WTC11 (cell line): ENCODE measurements at regions not wholly inside any gene's neighbourhood (a gene's known extent, or its start where the extent isn't known, plus 50 kb on each side); places are given as distances from the start of the nearest gene placed in this dataset.

Experiments
- ATAC-seq: fragments of 200-7000 bp; cut with Tn5 transposase; 2 replicates; pipeline ENCODE4 v1.10.0; 2021; ENCODE audit warnings: mild to moderate bottlenecking, moderate library complexity
- CTCF ChIA-PET: fragments of 300-600 bp; sonication (Branson Sonifier 250); formaldehyde crosslinking; loops from one replicate; lab custom pipeline; 2021; ENCODE audit warnings: antibody characterized with exemption; lab: Charles Lee
- POLR2A ChIA-PET: fragments of 350-600 bp; sonication (Branson Sonifier 250); formaldehyde crosslinking; loops from one replicate; lab custom pipeline; 2021; ENCODE audit warnings: antibody characterized with exemption; lab: Charles Lee
- DNase-seq: peaks from one replicate; pipeline ENCODE4 v3.0.0; 2021; ENCODE audit warnings: low spot score
- H3K27ac Mint-ChIP-seq: 2 replicates; pipeline ENCODE4 v1.8.0; 2021; ENCODE audit warnings: mixed read lengths
- H3K27me3 Mint-ChIP-seq: 2 replicates; pipeline ENCODE4 v1.8.0; 2021; ENCODE audit warnings: low read depth, mild to moderate bottlenecking, moderate library complexity, mixed read lengths
- H3K36me3 Mint-ChIP-seq: 2 replicates; pipeline ENCODE4 v1.8.0; 2021; ENCODE audit warnings: mixed read lengths
- H3K4me1 Mint-ChIP-seq: 2 replicates; pipeline ENCODE4 v1.8.0; 2022; ENCODE audit warnings: mixed read lengths
- H3K4me3 Mint-ChIP-seq: 2 replicates; pipeline ENCODE4 v1.8.0; 2021; ENCODE audit warnings: mild to moderate bottlenecking, moderate library complexity, mixed read lengths
- H3K9me3 Mint-ChIP-seq: 2 replicates; pipeline ENCODE4 v1.8.0; 2021; ENCODE audit warnings: mixed read lengths
- FOXK1 ChIP-seq: sonication (generic); formaldehyde crosslinking; IDR thresholded peaks from 2 replicates; pipeline ENCODE4 v1.8.0; 2022; ENCODE audit warnings: mild to moderate bottlenecking, moderate library complexity, missing genetic modification reagents
- FOXP1 ChIP-seq: sonication (generic); formaldehyde crosslinking; IDR thresholded peaks from 2 replicates; pipeline ENCODE4 v1.8.0; 2022; ENCODE audit warnings: missing genetic modification reagents, mild to moderate bottlenecking, moderate library complexity, borderline replicate concordance
- MXD4 ChIP-seq: fragments of 250-450 bp; sonication (Bioruptor Pico); IDR thresholded peaks from 2 replicates; pipeline ENCODE4 v1.8.0; 2021; ENCODE audit warnings: mild to moderate bottlenecking, moderate library complexity, borderline replicate concordance
- SOX15 ChIP-seq: fragments of 250-450 bp; sonication (Bioruptor Pico); IDR thresholded peaks from 2 replicates; pipeline ENCODE4 v1.9.0; 2021; ENCODE audit warnings: mild to moderate bottlenecking
- TCF7 ChIP-seq: sonication (generic); formaldehyde crosslinking; IDR thresholded peaks from 2 replicates; pipeline ENCODE4 v1.8.0; 2022; ENCODE audit warnings: mild to moderate bottlenecking, low read depth, missing genetic modification reagents, moderate library complexity
- TEAD1 ChIP-seq: sonication (generic); formaldehyde crosslinking; IDR thresholded peaks from 2 replicates; pipeline ENCODE4 v1.8.0; 2022; ENCODE audit warnings: mild to moderate bottlenecking, missing genetic modification reagents
- ZNF138 ChIP-seq: sonication (generic); formaldehyde crosslinking; conservative IDR thresholded peaks from 2 replicates; pipeline ENCODE4 v1.8.1; 2022; ENCODE audit warnings: mild to moderate bottlenecking, moderate library complexity, missing genetic modification reagents
- ZNF219 ChIP-seq: sonication (generic); formaldehyde crosslinking; IDR thresholded peaks from 2 replicates; pipeline ENCODE4 v1.8.0; 2023; ENCODE audit warnings: missing genetic modification reagents, mild to moderate bottlenecking, borderline replicate concordance
- ZNF232 ChIP-seq: sonication (generic); formaldehyde crosslinking; IDR thresholded peaks from 2 replicates; pipeline ENCODE4 v1.8.0; 2022; ENCODE audit warnings: mild to moderate bottlenecking, missing genetic modification reagents
- ZNF263 ChIP-seq: sonication (generic); formaldehyde crosslinking; IDR thresholded peaks from 2 replicates; pipeline ENCODE4 v1.8.1; 2022; ENCODE audit warnings: low read depth, mild to moderate bottlenecking, moderate library complexity, missing genetic modification reagents
- TF ChIP-seq, protein P1 (sequence below): sonication (generic); formaldehyde crosslinking; IDR thresholded peaks from 2 replicates; pipeline ENCODE4 v1.8.0; 2023; ENCODE audit warnings: missing genetic modification reagents, mild to moderate bottlenecking, borderline replicate concordance
- TF ChIP-seq, protein P2 (sequence below): fragments of 250-450 bp; sonication (Bioruptor Pico); IDR thresholded peaks from 2 replicates; pipeline ENCODE4 v1.9.0; 2021; ENCODE audit warnings: mild to moderate bottlenecking, borderline replicate concordance
- TF ChIP-seq, protein P3 (sequence below): sonication (generic); formaldehyde crosslinking; IDR thresholded peaks from 2 replicates; pipeline ENCODE4 v1.8.1; 2023; ENCODE audit warnings: mild to moderate bottlenecking, missing genetic modification reagents, moderate library complexity
- TF ChIP-seq, protein P4 (sequence below): fragments of 250-450 bp; sonication (Bioruptor Pico); IDR thresholded peaks from 2 replicates; pipeline ENCODE4 v1.8.0; 2021; ENCODE audit warnings: mild to moderate bottlenecking
- TF ChIP-seq, protein P5 (sequence below): fragments of 250-450 bp; sonication (Bioruptor Pico); IDR thresholded peaks from 2 replicates; pipeline ENCODE4 v1.9.0; 2021; ENCODE audit warnings: mild to moderate bottlenecking
- TF ChIP-seq, protein P6 (sequence below): sonication (generic); formaldehyde crosslinking; conservative IDR thresholded peaks from 2 replicates; pipeline ENCODE4 v1.8.1; 2022; ENCODE audit warnings: mild to moderate bottlenecking, missing genetic modification reagents
- TF ChIP-seq, protein P7 (sequence below): sonication (generic); formaldehyde crosslinking; conservative IDR thresholded peaks from 2 replicates; pipeline ENCODE4 v1.8.1; 2023; ENCODE audit warnings: mild to moderate bottlenecking, low read depth, missing genetic modification reagents, moderate library complexity
- TF ChIP-seq, protein P8 (sequence below): fragments of 250-450 bp; sonication (Bioruptor Pico); IDR thresholded peaks from 2 replicates; pipeline ENCODE4 v2.1.2; 2022; ENCODE audit warnings: mild to moderate bottlenecking, moderate library complexity

DNA sequence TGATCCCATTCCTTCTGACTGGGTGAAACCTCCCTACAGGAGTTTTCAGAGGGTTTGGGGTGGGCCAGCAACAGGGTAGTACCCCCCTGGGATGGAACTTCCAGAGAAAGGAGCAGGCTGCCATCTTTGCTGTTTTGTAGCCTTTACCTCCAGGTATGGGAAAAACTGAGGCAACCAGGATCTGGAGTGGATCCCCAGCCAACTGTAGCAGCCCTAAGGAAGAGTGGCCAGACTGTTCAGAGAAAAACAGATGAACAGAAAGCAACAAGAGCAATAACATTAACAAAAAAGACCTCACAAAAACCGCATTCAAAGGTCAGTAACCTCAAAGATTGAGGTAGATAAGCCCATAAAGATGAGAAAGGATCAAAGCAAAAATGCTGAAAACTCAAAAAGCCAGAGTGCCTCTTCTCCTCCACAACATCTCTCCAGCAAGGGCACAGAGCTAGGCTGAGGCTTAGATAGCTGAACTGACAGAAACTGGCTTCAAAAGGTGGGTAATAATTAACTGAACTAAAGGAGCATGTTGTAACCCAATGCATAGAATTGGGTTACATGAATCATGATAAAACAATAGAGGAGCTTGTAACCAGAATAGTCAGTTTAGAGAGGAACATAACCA lies 1288.6 kb upstream of the CNTN5 start:
- DNase-seq (no peak), ATAC-seq (no peak)
- H3K9me3 Mint-ChIP-seq: peaks cover 14% of the 10 kb centered on the region
- TF ChIP-seq FOXP1 (CRISPR knock-in tag) (no peak), TEAD1 (CRISPR knock-in tag) (no peak)
- ChIA-PET POLR2A (no interaction called here), CTCF (no interaction called here)
- no peaks in the 10 kb centered on the region for H3K36me3 Mint-ChIP-seq
- H3K4me3 Mint-ChIP-seq: no peak overlapping the region
- no peak overlapping the region for H3K27ac Mint-ChIP-seq
- no peaks in the 10 kb centered on the region for H3K27me3 Mint-ChIP-seq
- H3K4me1 Mint-ChIP-seq: peaks cover 11% of the 10 kb centered on the region

DNA sequence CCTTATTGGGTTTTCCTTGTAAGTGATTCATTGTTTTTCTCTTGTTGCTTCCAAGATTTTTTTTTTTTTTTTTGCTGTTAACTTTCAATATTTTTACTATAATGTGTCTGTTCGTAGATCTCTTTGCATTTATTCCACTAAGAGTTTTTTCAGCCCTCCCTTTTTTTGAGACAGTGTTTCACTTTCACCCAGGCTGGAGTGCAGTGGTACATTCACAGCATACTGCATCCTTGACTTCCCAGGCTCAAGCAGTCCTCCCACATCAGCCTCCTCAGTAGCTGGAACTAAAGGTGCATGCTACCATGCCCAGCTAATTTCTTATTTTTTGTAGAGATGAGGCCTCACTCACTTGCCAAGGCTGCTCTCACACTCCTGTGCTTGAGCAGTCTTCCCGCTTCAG lies 1282.0 kb upstream of the CNTN5 start:
- POLR2A ChIA-PET: interaction anchor here (0.7 kb wide), 1 partner anchor 290 kb away, joined by 5 read pairs; no protein-coding TSS in a partner anchor
- H3K9me3 Mint-ChIP-seq: peaks cover 24% of the 10 kb centered on the region
- TF ChIP-seq ZNF232 (CRISPR knock-in tag) (no peak), ZNF138 (no peak), ZNF263 (CRISPR knock-in tag) (no peak), MXD4 (CRISPR knock-in tag) (no peak), ZNF219 (CRISPR knock-in tag) (no peak), TCF7 (CRISPR knock-in tag) (no peak), SOX15 (no peak), FOXK1 (CRISPR knock-in tag) (no peak)
- TF ChIP-seq, protein P1, sequence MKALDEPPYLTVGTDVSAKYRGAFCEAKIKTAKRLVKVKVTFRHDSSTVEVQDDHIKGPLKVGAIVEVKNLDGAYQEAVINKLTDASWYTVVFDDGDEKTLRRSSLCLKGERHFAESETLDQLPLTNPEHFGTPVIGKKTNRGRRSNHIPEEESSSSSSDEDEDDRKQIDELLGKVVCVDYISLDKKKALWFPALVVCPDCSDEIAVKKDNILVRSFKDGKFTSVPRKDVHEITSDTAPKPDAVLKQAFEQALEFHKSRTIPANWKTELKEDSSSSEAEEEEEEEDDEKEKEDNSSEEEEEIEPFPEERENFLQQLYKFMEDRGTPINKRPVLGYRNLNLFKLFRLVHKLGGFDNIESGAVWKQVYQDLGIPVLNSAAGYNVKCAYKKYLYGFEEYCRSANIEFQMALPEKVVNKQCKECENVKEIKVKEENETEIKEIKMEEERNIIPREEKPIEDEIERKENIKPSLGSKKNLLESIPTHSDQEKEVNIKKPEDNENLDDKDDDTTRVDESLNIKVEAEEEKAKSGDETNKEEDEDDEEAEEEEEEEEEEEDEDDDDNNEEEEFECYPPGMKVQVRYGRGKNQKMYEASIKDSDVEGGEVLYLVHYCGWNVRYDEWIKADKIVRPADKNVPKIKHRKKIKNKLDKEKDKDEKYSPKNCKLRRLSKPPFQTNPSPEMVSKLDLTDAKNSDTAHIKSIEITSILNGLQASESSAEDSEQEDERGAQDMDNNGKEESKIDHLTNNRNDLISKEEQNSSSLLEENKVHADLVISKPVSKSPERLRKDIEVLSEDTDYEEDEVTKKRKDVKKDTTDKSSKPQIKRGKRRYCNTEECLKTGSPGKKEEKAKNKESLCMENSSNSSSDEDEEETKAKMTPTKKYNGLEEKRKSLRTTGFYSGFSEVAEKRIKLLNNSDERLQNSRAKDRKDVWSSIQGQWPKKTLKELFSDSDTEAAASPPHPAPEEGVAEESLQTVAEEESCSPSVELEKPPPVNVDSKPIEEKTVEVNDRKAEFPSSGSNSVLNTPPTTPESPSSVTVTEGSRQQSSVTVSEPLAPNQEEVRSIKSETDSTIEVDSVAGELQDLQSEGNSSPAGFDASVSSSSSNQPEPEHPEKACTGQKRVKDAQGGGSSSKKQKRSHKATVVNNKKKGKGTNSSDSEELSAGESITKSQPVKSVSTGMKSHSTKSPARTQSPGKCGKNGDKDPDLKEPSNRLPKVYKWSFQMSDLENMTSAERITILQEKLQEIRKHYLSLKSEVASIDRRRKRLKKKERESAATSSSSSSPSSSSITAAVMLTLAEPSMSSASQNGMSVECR (CRISPR knock-in tag): no peak
- TF ChIP-seq, protein P2, sequence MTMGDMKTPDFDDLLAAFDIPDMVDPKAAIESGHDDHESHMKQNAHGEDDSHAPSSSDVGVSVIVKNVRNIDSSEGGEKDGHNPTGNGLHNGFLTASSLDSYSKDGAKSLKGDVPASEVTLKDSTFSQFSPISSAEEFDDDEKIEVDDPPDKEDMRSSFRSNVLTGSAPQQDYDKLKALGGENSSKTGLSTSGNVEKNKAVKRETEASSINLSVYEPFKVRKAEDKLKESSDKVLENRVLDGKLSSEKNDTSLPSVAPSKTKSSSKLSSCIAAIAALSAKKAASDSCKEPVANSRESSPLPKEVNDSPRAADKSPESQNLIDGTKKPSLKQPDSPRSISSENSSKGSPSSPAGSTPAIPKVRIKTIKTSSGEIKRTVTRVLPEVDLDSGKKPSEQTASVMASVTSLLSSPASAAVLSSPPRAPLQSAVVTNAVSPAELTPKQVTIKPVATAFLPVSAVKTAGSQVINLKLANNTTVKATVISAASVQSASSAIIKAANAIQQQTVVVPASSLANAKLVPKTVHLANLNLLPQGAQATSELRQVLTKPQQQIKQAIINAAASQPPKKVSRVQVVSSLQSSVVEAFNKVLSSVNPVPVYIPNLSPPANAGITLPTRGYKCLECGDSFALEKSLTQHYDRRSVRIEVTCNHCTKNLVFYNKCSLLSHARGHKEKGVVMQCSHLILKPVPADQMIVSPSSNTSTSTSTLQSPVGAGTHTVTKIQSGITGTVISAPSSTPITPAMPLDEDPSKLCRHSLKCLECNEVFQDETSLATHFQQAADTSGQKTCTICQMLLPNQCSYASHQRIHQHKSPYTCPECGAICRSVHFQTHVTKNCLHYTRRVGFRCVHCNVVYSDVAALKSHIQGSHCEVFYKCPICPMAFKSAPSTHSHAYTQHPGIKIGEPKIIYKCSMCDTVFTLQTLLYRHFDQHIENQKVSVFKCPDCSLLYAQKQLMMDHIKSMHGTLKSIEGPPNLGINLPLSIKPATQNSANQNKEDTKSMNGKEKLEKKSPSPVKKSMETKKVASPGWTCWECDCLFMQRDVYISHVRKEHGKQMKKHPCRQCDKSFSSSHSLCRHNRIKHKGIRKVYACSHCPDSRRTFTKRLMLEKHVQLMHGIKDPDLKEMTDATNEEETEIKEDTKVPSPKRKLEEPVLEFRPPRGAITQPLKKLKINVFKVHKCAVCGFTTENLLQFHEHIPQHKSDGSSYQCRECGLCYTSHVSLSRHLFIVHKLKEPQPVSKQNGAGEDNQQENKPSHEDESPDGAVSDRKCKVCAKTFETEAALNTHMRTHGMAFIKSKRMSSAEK (CRISPR knock-in tag): no peak
- TF ChIP-seq, protein P3, sequence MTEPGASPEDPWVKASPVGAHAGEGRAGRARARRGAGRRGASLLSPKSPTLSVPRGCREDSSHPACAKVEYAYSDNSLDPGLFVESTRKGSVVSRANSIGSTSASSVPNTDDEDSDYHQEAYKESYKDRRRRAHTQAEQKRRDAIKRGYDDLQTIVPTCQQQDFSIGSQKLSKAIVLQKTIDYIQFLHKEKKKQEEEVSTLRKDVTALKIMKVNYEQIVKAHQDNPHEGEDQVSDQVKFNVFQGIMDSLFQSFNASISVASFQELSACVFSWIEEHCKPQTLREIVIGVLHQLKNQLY: no peak
- TF ChIP-seq, protein P4, sequence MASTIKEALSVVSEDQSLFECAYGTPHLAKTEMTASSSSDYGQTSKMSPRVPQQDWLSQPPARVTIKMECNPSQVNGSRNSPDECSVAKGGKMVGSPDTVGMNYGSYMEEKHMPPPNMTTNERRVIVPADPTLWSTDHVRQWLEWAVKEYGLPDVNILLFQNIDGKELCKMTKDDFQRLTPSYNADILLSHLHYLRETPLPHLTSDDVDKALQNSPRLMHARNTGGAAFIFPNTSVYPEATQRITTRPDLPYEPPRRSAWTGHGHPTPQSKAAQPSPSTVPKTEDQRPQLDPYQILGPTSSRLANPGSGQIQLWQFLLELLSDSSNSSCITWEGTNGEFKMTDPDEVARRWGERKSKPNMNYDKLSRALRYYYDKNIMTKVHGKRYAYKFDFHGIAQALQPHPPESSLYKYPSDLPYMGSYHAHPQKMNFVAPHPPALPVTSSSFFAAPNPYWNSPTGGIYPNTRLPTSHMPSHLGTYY (CRISPR knock-in tag): no peak
- TF ChIP-seq, protein P5, sequence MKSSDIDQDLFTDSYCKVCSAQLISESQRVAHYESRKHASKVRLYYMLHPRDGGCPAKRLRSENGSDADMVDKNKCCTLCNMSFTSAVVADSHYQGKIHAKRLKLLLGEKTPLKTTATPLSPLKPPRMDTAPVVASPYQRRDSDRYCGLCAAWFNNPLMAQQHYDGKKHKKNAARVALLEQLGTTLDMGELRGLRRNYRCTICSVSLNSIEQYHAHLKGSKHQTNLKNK: no peak
- TF ChIP-seq, protein P6, sequence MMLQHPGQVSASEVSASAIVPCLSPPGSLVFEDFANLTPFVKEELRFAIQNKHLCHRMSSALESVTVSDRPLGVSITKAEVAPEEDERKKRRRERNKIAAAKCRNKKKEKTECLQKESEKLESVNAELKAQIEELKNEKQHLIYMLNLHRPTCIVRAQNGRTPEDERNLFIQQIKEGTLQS (CRISPR knock-in tag): no peak
- TF ChIP-seq, protein P7, sequence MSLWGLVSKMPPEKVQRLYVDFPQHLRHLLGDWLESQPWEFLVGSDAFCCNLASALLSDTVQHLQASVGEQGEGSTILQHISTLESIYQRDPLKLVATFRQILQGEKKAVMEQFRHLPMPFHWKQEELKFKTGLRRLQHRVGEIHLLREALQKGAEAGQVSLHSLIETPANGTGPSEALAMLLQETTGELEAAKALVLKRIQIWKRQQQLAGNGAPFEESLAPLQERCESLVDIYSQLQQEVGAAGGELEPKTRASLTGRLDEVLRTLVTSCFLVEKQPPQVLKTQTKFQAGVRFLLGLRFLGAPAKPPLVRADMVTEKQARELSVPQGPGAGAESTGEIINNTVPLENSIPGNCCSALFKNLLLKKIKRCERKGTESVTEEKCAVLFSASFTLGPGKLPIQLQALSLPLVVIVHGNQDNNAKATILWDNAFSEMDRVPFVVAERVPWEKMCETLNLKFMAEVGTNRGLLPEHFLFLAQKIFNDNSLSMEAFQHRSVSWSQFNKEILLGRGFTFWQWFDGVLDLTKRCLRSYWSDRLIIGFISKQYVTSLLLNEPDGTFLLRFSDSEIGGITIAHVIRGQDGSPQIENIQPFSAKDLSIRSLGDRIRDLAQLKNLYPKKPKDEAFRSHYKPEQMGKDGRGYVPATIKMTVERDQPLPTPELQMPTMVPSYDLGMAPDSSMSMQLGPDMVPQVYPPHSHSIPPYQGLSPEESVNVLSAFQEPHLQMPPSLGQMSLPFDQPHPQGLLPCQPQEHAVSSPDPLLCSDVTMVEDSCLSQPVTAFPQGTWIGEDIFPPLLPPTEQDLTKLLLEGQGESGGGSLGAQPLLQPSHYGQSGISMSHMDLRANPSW (CRISPR knock-in tag): no peak
- TF ChIP-seq, protein P8, sequence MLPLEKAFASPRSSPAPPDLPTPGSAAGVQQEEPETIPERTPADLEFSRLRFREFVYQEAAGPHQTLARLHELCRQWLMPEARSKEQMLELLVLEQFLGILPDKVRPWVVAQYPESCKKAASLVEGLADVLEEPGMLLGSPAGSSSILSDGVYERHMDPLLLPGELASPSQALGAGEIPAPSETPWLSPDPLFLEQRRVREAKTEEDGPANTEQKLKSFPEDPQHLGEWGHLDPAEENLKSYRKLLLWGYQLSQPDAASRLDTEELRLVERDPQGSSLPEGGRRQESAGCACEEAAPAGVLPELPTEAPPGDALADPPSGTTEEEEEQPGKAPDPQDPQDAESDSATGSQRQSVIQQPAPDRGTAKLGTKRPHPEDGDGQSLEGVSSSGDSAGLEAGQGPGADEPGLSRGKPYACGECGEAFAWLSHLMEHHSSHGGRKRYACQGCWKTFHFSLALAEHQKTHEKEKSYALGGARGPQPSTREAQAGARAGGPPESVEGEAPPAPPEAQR (CRISPR knock-in tag): no peak

More for the DNA sequence above, 1282.0 kb upstream of the CNTN5 start:
- no peak overlapping the region for H3K27ac Mint-ChIP-seq
- peaks cover 3% of the 10 kb centered on the region; the same call in 1 of the 2 replicates for H3K27me3 Mint-ChIP-seq
- H3K4me3 Mint-ChIP-seq: no peak overlapping the region
- H3K36me3 Mint-ChIP-seq: peaks cover 11% of the 10 kb centered on the region
- peaks cover 6% of the 10 kb centered on the region for H3K4me1 Mint-ChIP-seq
- ATAC-seq (no peak), DNase-seq (no peak)
- CTCF ChIA-PET: interaction anchor here (0.6 kb wide), 1 partner anchor 116 kb away, joined by 4 read pairs; no protein-coding TSS in a partner anchor
